ENCODE measurements at regions not wholly inside any gene's neighbourhood (a gene's known extent, or its start where the extent isn't known, plus 50 kb on each side); places are given as distances from the start of the nearest gene placed in this dataset.

GRCh38 chr14:29301571-29301970 is 535.0 kb downstream of the FOXG1 start:
- no peak for DNase-seq

DNA sequence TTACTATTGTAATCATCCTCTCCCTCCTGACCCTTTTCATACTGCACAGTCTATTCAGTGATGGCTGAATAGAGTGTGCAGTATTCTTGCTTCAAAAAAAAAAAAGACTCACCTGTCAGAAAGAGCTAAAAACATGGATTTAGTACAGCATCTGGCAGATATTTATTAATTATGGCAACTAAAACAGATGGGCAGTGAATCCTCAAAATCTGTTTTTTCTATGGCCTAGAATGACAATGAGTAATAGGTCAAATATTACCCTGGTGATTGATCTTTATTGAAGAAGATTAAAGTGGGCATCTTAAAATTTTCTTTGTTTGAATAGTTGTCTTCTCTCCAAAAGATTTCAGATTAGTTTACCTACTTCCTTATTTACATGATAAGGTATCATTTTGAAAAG is 543.6 kb downstream of the FOXG1 start:
- no peak for DNase-seq

GRCh38 chr14:29310757-29311156 is 544.2 kb downstream of the FOXG1 start:
- DNase-seq = no peak

DNA sequence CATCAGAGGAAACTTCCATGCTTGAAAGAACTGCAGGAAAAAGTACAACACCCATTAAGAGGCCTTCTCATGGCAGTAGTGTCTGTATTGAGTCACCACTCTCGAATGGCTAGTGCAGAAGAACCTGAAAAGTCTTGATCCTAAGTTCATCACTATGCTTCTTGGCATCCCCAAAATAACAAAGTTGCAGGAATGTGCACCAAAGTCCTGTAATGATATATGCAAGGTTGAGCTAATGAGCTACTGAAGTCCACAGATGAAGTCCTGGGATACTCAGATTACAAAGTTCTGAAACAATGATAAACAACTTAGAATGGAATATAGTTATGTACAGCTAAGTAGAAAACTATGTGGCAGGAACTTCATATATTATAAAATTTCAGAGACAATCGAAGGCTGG is 545.4 kb downstream of the FOXG1 start:
- DNase-seq = no peak

- no peak for DNase-seq
Observed at GRCh38 chr14:29316936-29317335, 550.3 kb downstream of the FOXG1 start.

DNA sequence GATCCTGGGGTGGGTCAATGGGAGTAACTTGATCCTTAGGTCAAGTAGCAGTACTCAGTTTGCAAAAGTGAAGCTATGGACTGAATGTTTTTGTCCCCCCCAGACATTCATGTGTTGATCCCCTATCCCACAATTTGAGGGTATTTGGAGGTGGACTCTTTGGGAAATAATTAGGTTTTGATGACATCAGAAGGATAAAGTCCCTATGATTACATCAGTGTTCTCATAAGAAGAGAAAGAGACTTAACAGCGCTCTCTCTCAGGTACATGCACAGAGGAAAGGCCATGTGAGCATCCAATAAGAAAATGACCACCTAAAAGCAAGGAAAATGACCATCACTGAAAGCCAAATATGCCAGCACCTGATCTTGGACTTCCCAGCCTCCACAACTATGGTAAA is 550.8 kb downstream of the FOXG1 start:
- no peak for DNase-seq

GRCh38 chr14:29320286-29320685 is 553.7 kb downstream of the FOXG1 start:
- no peak for DNase-seq

- DNase-seq = no peak
Observed at GRCh38 chr14:29321646-29322045, 555.1 kb downstream of the FOXG1 start.

DNA sequence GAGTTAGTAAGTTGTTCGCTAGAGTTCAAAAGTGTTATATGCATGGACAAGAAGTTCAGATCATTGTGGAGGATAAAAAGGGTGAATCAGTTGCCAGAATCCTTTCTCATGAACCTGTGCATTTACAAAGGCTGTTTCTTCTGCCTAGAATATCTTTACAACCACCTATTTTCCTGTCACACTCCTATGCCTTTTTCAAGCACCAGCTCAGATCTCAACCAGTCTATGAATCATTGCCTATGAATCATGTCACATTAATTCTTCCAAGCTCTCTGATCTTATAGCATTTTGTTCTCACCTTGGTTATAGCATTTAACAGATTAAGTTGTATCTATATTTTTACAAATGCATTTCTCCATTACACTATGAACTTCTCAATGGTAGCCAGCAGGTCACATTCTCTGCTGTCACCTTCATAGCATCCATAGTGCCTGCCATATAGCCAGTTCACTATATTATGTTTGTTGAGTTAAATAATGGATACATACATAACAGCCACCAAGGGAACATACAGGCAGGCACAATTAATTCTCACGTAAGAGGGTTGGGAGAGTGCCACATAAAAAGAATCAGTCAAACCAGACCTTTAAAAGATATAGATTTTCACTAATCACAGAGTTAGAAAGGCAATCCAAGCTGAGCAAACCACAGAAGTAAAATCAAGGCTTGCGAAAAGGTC is 573.0 kb downstream of the FOXG1 start:
- no peak for DNase-seq

DNA sequence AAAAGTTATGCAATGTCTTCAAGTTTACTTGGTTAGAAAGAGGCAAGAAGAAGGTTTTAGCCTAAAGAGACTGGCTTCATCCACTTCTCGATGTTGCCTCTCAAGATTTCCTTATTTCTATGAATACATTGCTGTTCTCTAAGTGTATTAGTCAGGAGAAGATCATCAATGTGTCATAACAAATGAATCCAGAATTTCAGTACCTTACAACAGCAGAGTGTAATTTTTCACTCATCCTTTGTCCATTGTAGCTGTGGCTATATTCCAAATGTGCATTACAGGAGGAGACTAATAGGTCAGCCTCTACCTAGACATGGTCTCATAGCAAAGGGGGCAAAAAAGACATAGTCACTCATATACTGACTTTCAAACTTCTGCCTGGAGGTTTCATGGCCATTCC is 579.1 kb downstream of the PRKD1 start:
- no peak for DNase-seq

DNA sequence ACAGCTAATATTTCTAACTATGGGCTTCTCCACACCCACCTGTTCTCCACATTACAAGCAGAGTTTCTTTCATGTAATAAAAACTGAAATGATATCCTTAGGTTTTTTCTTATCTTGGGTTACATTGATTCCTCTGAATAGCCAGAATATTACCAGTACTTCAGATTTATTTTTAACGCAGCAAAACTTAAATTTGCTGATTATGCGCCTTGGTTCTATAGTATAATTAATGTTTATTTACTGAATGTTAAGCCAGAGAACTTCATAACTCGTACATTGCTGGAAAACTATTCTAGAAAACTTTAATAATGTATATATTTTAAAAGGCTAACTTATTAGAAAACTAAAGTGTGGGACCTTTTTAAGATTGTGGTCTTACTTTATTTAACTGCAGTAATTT is 577.2 kb downstream of the PRKD1 start:
- DNase-seq = no peak

- DNase-seq = no peak
Observed at GRCh38 chr14:29351996-29352705, 575.5 kb downstream of the PRKD1 start.

DNA sequence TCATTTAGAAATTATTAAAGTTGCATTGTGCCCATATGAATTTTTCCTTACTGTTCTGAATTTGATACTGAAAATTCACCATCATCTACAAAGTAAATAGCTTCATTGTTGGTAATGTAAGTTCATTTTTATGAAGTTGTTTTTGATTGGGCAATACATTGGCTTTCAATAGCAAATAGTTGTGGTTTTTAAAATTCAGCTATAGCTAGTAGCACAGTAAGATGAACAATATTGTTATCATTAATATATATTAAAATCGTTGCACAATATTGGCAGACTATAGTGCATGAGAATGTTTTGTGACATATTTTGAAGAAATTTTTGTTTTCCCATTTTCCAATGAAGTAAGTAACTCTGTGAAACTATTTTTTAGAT is 575.0 kb downstream of the PRKD1 start:
- DNase-seq = no peak

DNA sequence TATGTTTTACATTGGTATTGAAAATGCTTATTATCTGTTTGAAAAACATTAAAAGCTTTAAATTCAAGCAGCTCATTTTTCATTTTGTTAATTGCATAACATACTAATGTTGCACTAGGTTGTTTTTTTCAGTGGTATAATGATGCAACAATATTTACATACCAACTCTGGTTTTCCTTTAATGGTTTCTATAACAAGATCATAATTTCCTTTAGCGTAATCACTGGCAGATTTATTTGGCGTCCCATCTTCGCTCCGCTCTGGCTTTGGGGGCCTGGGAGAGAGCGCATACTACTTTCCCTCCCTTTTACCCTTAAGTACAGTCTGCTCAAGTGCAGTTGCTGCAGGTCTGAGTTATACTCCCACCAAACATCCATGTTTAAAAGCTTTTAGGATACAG is 574.1 kb downstream of the PRKD1 start:
- no peak for DNase-seq

DNA sequence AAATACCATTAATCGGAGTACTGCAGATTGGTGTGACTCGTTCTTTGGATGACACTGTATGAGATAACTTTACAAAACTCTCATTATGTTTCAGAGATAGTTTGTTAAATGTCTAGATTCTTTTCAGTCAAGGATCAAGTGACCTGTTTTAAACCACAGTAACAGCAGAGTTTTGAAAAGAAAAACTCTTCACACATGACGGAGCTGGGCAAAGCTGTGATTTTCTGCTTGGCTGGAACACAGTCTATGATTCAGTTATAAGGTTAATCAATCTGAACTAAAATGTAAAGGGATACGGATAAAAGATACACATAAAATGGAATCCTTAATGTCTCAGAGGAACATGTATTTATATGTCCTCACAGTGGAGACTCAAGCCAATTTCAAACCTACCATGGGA is 573.2 kb downstream of the PRKD1 start:
- no peak for DNase-seq

DNA sequence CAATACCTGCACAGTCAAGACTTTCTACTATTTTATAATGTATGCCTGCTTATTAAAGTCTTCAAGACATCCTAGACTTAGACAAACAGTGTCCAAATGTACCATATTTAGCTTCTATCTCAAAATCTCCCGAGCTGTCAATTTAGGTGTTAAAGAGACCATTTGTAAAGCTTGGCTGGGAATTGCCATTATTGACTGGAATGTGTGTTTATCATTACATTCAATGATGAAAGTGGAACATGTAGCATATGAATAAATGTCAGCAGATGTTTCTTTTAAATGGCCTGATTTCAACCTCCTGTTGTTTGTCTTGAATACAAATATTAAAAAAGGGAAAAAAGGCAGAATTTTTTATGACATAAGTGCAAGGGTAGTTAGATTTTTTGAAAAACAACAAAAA is 572.3 kb downstream of the PRKD1 start:
- no peak for DNase-seq

- no peak for DNase-seq
Observed at GRCh38 chr14:29355846-29356245, 571.8 kb downstream of the PRKD1 start.

GRCh38 chr14:29360656-29361055 is 567.0 kb downstream of the PRKD1 start:
- DNase-seq = no peak

DNA sequence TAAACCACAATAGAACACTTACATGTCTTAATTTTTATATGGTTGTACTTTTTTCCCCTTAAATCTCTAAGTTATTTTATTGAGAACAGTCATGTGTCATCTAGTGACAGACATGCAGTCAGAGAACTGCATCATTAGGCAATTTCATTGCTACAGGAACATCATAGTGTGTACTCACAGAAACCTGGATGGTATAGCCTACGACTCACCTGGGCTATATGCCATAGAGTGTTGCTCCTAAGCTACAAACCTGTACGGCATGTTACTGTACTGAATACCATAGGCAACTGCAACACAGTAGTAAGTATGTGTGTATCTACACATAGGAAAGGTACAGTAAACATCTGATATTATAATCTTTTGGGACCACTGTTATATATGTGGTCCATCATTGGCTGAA is 557.6 kb downstream of the PRKD1 start:
- DNase-seq = no peak

GRCh38 chr14:29376237-29376636 is 551.4 kb downstream of the PRKD1 start:
- DNase-seq = no peak

DNA sequence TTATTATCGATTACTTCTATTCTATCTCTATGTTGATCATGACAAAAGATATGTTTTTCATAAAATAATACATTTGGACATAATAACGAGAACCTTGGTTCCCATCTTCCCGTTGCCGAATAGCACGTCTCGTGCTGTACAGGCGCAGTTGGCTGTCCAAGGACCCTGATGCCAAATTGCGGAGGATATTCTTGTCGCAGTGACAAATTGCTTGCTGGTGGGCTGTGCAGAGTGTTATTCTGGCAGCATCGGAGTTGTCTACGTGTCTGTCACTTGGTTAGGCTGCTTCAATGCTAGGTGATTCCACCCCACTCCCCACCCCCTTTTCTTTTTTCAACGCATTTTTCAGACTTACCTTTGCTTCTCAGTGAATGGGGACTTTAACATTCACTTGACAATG is 546.8 kb downstream of the PRKD1 start:
- DNase-seq = no peak

DNA sequence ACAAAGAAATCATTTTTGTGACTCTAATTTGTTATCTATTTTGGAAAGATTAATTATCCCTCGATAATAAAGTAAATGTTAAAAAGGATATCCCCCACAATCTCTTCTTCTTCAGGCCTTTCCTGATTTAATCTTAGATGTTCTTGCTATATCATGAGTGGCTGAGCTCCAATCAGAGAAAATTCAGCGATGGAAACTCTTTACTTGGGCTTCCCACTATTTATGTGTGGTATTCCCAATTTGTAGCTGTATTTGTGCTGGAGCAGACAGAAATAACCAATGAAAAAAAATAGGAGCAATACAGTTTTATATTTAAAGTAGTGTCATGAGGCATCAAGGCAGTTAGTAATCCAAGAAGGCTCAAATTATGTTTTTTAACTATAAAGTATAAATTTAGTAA is 539.1 kb downstream of the PRKD1 start:
- no peak for DNase-seq

- peak; percentile 93 for DNase-seq
Observed at GRCh38 chr14:29390081-29390832, 537.4 kb downstream of the PRKD1 start.

GRCh38 chr14:29391231-29391630 is 536.4 kb downstream of the PRKD1 start:
- DNase-seq = no peak
